ENCODE measurements at regions not wholly inside any gene's neighbourhood (a gene's known extent, or its start where the extent isn't known, plus 50 kb on each side); places are given as distances from the start of the nearest gene placed in this dataset.

DNA sequence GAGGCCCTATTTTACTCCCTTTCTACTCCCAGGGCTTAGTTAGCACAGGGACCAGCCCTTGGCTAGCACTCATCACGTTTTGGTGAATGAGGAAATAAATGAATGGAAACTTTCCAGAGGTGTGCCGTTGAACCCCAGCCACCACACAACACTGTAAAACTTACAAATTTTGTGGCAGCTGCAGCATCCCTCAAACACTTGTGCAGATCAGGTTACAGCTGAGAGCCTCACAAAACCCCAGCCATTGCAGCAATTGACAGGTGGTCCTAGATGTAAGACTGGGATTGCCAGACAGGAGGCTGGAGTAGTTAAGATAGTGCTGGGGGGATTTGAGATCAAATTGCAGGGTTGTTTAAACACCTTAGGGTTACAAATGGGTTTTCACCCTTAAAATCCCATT lies 482.2 kb upstream of the KIF2A start:
- no peak for DNase-seq (ENCODE audit: low read depth in 3 of 3)

- no peak for DNase-seq (ENCODE audit: low read depth in 3 of 3)
Measured at GRCh38 chr5:61824396-61824795, 481.6 kb upstream of the KIF2A start.

DNA sequence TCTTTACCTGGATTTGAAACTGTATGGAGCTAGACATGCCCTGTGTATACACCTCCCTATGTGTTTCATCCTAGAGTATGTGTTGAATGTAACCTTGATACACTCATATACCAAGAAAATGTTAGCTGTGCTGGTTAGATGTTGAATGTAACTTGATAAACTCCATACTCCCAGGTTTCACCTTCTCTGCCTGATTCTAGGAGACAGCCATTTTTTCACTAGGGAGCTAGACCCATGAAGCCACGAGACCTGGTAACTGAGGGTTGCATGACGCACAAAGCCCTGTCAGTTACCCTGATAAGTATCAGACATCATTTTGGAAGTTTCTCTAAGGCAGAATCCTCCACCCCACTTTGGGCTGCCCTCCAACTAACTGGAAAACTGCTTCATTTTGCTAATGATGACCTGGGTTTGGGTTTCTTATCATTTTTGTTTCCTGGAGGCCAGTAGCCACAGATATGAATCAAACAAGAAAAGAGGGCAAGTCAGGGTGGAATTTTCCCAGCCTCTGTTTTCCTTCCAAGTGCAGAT lies 478.5 kb upstream of the KIF2A start:
- DNase-seq (ENCODE audit: low read depth in 3 of 3): no peak

DNA sequence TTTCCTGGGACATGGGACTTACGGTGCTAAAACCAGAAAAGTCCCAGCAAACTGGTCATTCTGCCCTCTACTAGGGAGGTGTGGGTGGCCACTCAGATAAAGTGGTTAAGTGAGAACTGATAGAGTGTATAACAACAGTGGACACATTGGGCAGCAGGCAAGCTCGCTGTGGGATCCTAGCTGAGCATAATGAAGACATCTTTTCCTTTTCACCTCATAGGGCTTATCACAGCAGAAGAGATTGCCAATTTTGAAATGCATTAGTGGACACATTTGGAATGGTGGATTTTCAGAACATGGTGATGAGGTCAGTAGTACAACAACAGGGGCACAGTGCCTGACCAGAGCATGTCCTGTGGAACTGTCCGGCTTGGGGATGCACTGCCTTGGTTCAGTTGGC lies 477.1 kb upstream of the KIF2A start:
- DNase-seq (ENCODE audit: low read depth in 3 of 3): no peak

- no peak for DNase-seq (ENCODE audit: low read depth in 3 of 3)
Measured at GRCh38 chr5:61831736-61832135, 474.3 kb upstream of the KIF2A start.

DNA sequence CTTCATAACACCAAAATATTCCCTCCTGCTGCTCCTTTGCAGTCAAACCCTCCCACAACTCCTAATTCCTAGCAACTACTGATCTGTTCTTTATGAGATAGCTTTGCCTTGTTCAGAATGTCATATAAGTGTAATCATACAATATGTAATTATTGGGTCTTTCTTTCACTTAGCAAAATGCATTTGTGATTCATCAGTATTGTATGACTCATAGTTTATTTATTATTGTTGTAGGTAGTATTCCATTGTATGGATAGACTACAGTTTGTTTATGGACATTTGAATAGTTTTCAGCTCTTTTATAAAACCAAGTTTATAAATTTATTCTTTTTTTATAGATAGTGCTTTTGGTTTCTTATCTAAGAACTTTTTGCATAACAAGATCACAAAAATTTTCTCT lies 468.2 kb upstream of the KIF2A start:
- DNase-seq (ENCODE audit: low read depth in 3 of 3): no peak

GRCh38 chr5:61840361-61840760 lies 465.6 kb upstream of the KIF2A start:
- DNase-seq (ENCODE audit: low read depth in 3 of 3): no peak

GRCh38 chr5:61842840-61843239 lies 463.2 kb upstream of the KIF2A start:
- DNase-seq (ENCODE audit: low read depth in 3 of 3): no peak

DNA sequence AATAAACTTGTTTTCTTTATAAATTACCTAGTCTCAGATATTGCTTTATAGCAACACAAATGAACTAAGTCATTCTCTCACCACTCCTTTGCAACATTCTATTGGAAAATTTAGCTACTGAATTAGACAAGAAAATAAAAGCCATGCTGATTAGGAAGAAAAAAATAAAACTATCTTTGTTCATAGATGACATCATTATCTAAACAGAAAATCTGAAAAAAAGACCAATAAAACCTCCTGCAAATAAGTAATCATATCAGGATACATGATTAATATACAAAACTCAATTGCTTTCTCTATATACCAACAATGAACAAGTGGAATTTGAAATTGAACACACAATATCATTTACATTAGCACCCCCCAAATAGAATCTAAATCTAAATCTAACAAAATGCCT lies 455.3 kb upstream of the KIF2A start:
- DNase-seq (ENCODE audit: low read depth in 3 of 3): no peak

GRCh38 chr5:61854531-61854930 lies 451.5 kb upstream of the KIF2A start:
- no peak for DNase-seq (ENCODE audit: low read depth in 3 of 3)

GRCh38 chr5:61860978-61861377 lies 445.0 kb upstream of the KIF2A start:
- no peak for DNase-seq (ENCODE audit: low read depth in 3 of 3)

GRCh38 chr5:61866930-61867329 lies 439.1 kb upstream of the KIF2A start:
- no peak for DNase-seq (ENCODE audit: low read depth in 3 of 3)

DNA sequence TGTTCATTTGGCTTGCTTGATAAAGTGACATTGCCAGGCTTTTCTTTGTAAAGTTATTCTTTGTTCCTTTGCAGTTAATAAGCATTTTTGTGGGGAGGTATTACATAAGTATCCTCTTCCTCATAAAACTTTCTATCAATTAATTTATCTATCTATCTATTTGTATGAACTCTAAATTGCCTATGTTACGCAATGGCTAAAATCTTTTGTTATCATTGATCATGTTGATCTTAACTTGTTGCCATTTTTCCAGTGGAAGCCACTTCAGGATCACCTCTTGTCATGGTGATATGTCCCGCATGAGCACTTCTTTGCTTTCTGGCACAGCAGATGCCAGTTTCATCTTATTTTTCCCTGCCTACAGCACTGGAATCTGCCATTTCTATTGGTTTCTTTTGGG lies 436.7 kb upstream of the KIF2A start:
- no peak for DNase-seq (ENCODE audit: low read depth in 3 of 3)

GRCh38 chr5:61878471-61878870 lies 427.5 kb upstream of the KIF2A start:
- DNase-seq (ENCODE audit: low read depth in 3 of 3): no peak

GRCh38 chr5:61881821-61882487 lies 424.1 kb upstream of the KIF2A start:
- DNase-seq (ENCODE audit: low read depth in 3 of 3): no peak

DNA sequence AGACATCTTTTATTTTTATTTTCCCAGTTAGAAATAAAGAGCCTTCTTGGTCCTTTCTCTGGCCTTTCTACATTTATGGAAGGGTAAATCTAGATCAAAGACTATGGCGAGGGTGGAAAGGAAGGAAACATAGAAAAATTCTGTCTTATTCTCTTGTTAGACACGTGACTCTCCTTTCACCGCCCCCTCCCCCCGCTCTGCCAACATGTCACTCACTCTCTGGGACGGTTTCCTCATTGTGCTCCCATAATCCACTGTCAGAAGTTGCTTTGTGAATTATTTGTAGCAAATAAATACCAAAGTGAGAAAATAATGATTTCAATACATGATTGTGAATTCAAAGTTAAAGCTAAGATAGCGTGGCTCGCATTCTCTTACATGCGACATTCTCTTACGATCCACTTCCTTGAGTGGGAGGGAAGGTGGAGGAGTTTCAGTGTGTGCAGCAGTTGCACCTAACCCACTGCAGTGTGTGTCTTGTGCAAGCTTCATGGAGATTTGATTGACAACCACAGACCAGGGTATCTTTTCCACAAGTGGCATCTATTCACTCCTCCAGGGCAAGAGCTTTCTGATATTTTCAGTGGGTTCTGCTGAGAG lies 423.0 kb upstream of the KIF2A start:
- DNase-seq (ENCODE audit: low read depth in 3 of 3): no peak

- DNase-seq (ENCODE audit: low read depth in 3 of 3): no peak
Measured at GRCh38 chr5:61884252-61884855, 421.7 kb upstream of the KIF2A start.

DNA sequence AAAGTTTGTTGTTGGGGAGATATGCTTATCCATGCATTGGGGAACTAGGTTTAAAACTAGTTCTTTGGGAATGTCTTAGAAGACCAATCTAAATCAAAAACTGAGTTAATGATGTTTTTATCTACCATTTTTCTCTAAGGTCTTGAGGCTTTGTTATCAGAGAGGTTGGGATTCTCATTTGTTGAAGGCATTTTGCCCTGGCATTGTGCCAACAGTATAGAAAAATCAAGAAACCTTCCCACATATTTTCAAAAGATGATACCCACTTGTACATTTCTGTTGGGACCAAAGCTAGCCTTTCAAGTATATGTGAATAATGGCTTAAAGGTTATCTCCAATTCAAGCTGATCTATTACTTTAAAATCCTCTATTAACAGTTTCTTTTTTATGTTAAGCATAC lies 419.8 kb upstream of the KIF2A start:
- DNase-seq (ENCODE audit: low read depth in 3 of 3): no peak

GRCh38 chr5:61887271-61887670 lies 418.7 kb upstream of the KIF2A start:
- DNase-seq (ENCODE audit: low read depth in 3 of 3): no peak

GRCh38 chr5:61894046-61894445 lies 412.0 kb upstream of the KIF2A start:
- no peak for DNase-seq (ENCODE audit: low read depth in 3 of 3)

DNA sequence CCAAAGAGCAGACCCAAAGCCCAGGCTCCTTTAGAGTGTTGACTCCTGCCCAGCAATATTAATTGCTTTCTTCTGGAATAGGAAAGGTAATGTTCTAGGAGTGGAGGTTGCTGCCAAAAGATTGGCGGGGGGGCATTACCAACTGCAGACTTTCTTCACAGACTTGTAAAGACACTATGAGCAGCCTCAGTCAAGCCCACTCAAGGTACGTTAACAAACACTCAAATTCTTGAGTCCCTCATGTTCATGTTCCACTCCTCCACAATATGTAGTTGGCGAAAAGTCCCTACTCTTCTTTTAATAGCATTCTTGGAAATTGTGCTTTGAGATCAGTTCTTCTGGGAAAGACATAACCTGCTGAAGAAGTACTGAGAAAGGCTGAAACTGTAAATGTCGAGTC lies 409.2 kb upstream of the KIF2A start:
- DNase-seq (ENCODE audit: low read depth in 3 of 3): no peak

DNA sequence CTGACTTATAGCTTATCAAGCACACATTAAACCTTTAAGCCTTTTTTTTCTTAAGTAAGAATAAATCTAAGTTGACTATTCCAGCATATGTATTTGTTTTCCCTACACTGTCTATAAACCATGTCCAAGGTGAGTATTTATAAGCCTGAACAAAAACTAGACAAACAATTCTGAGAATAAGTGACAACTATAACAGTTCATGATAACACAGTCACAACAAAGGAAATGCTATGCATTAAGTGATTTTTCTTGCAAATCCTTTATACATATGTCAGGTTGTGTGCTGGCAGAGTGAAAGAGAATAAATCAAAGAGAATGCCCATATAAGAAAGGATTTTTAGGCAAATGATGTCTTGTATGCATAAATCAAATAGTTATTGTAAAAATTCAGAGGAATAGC lies 408.8 kb upstream of the KIF2A start:
- no peak for DNase-seq (ENCODE audit: low read depth in 3 of 3)

- no peak for DNase-seq (ENCODE audit: low read depth in 3 of 3)
Measured at GRCh38 chr5:61901997-61902396, 404.0 kb upstream of the KIF2A start.

All from stimulated activated CD4-positive, alpha-beta T cell treated with anti-CD3 and anti-CD28 coated beads, TNF-alpha, amount 100 ng/mL, for 24 hours (primary cell).